Fibroblast of the aortic adventitia (primary cell): ENCODE measurements at regions not wholly inside any gene's neighbourhood (a gene's known extent, or its start where the extent isn't known, plus 50 kb on each side); places are given as distances from the start of the nearest gene placed in this dataset. TPM values are rescaled to one million over a fixed set of nuclear protein-coding genes. Genes with fewer than 3 reads are reported as not detected.

Source experiments
- DNase-seq: peaks from one replicate; pipeline ENCODE4 v3.0.0-alpha.2; 2010; ENCODE audit warnings: low read depth
- H3K4me3 ChIP-seq: 2 replicates; pipeline ENCODE4 v1.5.1; 2011; ENCODE audit warnings: low read depth, mild to moderate bottlenecking, control low read depth, low read length, moderate library complexity
- small RNA-seq: library from RNA; depleted of rRNA; stranded (forward); fragments of <200 nt; gene quantifications from one replicate; pipeline ENCODE3, GENCODE V24; 2012
- TF ChIP-seq, protein P1 (sequence below): IDR thresholded peaks from 2 replicates; pipeline ENCODE4 v1.5.1; 2011; ENCODE audit warnings: mild to moderate bottlenecking, low read length, control low read depth, inconsistent platforms; ENCODE audit not compliant: insufficient read depth

DNA sequence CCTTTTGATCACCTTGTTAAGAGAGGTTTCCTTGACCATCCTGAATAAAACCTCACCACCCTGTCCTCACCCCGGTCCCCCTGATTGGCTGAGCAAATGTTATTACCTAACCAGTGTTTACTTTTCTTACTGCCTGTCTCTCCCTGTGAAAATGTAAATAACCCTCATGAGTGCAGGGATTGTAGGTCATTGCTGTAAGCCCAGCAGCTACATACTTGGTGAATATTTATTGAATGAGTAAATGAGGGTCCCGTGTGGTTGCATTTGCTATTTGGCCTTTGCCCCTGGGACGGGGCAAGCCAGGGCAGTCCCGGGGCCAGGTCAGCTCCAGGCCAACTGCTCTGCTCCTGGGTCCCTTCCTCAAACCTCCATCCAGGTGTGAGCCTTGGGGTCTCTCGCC is 55.5 kb upstream of the CLCN4 start:
- H3K4me3 ChIP-seq: no peak overlapping the region
- no peak for DNase-seq
- TF ChIP-seq, protein P1, sequence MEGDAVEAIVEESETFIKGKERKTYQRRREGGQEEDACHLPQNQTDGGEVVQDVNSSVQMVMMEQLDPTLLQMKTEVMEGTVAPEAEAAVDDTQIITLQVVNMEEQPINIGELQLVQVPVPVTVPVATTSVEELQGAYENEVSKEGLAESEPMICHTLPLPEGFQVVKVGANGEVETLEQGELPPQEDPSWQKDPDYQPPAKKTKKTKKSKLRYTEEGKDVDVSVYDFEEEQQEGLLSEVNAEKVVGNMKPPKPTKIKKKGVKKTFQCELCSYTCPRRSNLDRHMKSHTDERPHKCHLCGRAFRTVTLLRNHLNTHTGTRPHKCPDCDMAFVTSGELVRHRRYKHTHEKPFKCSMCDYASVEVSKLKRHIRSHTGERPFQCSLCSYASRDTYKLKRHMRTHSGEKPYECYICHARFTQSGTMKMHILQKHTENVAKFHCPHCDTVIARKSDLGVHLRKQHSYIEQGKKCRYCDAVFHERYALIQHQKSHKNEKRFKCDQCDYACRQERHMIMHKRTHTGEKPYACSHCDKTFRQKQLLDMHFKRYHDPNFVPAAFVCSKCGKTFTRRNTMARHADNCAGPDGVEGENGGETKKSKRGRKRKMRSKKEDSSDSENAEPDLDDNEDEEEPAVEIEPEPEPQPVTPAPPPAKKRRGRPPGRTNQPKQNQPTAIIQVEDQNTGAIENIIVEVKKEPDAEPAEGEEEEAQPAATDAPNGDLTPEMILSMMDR: no peak

DNA sequence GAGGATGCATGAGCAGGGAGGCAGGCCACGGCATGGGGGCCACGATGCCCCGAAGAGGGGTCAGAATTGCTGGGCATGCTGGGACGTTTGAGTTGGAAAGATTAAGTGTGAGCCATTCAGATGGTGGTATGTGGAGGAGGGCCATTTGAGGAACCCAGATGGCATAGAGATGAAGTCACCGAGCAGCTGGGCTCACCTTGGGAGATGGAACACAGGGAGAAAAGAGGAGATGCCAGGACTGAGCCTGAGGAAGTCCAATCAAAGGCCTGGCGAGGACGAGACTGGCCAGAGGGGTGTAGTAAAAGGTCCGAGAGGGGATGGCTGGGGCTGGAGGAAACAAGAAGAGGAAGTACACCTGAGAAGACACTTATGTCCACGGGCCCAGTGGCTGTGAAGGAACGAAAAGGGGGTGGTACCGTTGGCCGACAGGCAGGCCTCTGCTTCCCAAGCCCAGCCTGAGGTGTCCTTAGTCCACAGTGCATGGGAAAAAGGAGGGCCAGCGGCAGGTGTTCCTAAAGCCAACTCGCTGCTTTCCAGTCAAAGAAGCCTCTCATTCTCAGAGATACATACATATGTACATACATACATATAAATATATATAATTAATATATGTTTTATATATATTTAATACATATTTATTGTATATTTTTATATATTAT is 54.6 kb upstream of the CLCN4 start:
- no peak overlapping the region for H3K4me3 ChIP-seq
- DNase-seq: no peak
- TF ChIP-seq, protein P1: no peak

DNA sequence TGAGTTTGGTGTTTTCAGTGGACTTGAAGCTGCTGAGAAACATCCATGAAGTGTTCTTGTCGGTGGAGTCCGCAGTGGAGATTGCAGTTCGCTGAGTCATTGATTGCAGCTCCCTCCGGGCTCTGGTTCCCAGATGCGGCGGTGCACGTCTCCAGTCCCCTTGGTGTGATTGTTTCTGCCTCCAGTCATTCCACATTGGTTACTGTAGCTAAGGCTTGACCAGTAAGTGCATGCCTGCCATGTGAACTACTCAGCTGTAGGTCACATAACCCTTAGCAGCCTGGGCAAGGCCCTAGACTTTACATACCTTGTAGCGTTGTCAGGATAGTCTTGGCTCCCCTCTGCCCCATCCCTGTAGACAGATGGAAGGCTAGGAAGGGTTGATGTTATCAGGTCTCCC is 53.8 kb upstream of the CLCN4 start:
- TF ChIP-seq, protein P1: no peak
- no peak overlapping the region for H3K4me3 ChIP-seq
- DNase-seq: no peak

DNA sequence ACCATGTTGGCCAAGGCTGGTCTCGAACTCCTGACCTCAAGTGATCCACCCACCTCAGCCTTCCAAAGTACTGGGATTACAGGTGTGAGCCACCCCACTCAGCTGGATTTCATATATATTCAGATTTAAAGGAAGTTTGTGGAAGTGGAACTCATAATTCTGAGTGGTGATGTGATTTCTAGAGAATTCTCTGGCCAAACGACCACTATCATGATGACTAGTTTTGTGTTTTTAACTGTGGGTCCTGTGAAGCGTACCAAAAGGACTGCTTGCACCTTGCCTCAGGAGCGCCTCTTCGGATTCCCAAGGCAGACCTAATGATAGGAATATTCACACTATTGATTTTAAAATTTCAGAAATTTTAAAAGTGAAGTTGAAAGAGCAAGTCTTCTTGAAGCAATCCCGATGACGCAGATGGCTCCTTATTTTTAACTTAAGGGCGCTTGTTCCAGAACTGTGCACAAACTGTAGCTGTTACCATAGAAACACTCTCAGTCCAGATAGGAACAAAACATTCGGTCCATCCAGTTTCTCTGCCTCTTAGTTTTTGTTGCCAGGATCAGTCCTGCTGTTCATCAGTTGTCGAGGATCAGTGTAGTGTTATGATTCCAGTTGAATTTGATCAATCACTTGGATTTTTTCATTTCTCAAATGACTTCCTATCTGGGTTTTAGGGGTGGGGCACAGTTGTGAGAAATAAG is 51.7 kb upstream of the CLCN4 start:
- no peak overlapping the region for H3K4me3 ChIP-seq
- TF ChIP-seq, protein P1: no peak
- DNase-seq: peak; percentile 44

DNA sequence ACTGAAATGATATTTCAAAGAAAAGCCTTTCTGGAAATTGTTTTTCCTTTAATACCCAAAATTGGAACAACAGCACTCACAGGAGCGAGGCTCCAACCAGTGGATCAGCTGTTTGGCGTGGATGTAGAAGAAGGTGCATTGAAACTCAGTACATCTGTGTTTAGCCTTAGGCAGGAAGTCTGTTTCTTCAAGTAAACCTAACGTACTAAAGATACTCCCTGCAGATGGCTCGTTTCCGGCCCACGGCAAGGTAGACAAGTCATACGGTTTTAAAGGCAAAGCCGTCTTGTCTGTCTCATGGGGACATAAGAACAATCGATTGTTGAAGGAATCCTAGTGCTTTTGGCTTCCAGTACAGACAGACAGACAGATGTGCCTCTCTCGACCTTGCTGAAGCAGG is 50.0 kb upstream of the CLCN4 start:
- no peak overlapping the region for H3K4me3 ChIP-seq
- TF ChIP-seq, protein P1: no peak
- no peak for DNase-seq

Small RNAs in the stretch of these regions (small RNA-seq; reads per million reads assigned to genes)
- gene RF00019: not detected
